D341Med (cell line): ENCODE measurements at regions not wholly inside any gene's neighbourhood (a gene's known extent, or its start where the extent isn't known, plus 50 kb on each side); places are given as distances from the start of the nearest gene placed in this dataset.

Experiments used
- DNase-seq: peaks from one replicate; pipeline ENCODE4 v3.0.0; 2012; ENCODE audit warnings: low spot score

DNA sequence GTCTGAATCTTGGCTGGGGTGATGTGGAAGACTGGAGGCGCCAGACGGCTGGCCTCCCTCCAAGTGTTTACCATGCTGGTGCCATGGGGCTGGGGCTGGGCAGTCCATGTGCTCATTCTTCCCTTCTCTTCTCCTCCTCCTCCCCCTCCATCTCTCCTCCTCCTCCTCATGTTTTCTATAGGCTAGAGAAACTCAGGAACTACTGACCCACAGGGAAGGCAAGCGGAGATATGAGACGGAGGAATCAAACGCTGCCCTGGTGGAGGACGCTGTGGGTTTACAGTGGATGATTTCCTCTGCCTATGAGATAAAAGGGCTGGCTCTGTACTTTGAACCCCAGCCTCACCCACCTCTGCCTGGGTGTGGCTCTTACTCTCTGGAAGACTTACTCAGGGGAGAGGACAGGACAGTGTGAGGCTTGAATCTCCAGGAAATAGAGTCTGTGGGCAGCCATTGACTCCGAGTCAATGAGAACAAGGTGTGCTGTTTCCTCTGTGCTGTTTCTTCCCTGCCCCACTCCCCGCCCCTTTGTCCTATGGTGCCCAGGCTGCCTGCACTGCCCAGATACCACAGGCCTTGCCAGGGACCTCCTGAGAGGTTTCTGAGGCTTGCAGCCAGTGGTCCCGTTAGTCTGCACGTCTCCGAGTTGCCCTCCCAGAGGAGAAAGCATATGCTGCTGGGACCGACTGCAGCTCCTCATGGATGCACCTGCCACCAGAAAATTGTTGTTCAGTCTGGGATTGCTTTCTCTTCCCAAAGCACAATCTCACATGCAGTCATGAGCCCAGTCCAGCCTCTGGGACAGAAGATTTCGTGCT is 132.6 kb upstream of the ARHGAP5 start:
- peak; percentile 74 for DNase-seq

DNA sequence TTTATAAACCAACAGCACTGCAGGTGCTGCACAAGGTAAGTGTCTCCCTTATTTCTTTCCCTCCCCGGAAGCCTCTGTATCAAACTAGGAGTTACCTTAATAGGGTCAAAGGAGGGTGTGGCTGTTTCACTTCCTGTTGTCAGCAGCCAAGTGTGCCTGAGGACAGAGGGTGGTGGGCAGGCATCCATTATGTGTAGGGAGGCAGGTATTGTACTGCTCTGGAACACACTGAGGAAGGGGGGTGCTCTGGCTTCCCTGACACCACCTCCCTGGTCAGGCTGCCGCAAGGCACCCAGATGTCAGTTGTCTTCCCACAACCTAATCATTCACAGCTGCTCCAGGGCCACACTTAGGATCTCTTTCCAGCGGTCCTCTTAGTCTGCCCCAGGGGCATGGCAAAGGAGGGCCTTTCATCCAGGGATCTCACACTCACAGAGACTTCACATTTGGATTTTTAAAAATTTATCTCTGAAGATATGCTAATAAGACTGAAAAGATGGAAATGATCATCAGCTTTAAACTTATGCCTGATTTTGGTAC is 132.0 kb upstream of the ARHGAP5 start:
- DNase-seq, result no peak

DNA sequence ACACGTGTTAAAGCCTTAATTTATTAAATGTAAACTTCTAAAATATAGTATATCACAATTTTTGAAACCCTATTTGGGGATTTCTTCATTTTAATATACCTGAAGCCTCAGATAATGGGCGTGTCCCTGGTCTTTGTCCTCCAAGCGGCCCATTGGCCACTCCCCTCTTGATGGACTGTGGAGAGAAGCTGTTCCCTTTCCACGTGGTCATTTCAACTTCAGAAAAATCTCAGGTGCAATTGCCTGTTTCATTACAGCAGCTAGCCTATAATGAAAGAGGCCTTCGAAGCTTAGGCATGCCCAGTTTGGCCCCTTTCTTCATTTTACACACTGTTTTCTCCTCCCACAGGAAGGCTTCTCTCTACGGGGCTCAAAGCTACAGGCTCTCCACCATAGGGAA is 131.4 kb upstream of the ARHGAP5 start:
- DNase-seq, result no peak

DNA sequence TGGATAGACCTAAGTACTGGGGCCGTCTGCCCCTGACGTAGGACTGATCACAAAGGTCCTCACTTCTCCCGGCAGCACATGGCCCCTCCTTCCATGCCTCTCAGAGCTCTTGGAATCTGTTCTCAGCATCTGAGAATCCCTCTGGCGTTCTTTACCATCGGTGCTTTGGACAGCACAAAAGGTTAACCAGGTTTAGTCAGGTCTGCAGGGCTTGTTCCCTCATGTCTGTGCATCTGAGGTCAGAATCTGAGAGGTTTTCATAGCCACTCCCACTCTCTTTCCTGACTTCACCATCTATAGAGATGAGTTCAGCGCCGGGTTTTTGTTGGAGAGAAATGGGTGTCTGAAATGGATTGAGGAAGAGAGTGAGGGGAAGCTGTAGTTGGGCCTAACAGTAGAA is 130.0 kb upstream of the ARHGAP5 start:
- no peak for DNase-seq

DNA sequence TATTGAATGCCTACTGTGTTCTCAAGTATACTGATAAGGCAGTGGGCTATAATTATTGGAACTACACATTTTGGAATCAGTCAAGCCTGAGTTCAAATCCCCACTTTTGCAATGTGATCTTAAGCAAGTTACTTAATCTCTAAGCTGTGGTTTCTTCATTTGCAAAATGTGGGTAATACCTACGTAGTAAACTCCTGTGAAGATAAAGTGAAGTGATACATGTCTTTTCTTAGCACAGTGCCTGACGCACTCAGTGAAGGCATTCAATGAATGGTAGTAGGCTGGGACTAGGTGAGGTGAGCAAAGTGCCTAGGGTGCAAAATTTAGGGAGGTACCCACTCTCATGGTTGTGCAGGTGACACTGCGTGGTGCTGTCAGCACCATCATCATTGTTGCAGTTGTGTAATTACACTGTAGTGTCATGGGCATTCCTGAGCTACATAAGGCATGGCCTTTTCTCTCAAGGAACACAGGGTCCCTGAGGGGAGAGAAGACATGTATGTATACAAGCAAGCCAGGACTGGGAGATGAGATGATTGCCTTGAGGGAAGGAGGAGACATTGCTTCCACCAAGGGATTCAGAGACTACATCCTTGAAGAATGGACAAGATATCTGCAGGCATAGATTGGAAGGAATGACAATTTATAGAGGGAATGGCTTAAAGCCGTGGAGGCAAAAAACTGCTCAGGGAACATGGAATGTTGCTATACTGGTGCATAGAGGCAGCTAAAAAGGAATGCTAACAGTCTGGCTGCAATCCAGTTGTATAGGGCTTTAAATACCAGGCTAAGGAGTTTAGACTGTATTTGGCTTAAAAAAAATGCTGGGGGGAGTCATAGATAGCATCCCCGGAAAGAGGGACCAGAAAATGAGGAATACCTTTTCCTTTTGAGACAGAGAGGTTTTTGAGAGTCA is 129.2 kb upstream of the ARHGAP5 start:
- no peak for DNase-seq

DNA sequence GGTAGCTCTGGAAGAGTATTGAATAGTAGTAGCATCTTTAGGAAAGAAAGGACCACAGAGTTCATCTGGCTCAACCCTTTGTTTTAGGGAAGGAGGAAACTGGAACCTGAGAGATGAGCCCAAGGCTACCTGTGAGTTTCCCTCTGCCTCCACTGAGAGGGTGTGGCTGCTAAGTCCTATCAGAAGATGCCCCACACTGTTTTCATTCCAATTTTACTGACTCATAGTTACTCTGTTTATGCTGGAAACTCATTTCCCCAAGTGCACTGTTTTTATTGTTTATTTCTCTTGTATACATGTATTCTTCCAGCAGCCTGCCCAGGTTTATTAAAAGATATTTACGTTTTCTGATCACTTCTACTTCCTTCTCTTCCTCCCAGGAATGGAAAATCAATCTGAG is 127.4 kb upstream of the ARHGAP5 start:
- DNase-seq, result no peak

DNA sequence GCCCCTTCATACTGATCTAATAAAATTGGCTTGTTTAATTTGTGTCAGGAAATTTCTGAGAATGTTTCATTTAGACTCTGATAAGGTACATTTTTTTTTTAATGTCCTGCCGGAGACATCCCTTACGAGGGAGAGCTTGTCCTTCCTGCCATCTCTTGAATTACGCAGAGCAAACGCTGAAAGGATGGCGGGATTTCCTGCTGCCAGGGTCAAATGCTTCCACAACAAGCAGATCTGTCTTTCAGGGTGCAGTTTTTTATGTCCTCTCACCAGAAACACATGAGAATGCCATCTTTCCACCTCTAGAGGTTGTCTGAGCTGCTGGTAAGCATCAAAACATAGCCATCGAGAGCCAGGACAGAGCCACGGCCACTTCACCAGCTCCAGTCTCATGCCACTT is 126.8 kb upstream of the ARHGAP5 start:
- DNase-seq, result no peak

DNA sequence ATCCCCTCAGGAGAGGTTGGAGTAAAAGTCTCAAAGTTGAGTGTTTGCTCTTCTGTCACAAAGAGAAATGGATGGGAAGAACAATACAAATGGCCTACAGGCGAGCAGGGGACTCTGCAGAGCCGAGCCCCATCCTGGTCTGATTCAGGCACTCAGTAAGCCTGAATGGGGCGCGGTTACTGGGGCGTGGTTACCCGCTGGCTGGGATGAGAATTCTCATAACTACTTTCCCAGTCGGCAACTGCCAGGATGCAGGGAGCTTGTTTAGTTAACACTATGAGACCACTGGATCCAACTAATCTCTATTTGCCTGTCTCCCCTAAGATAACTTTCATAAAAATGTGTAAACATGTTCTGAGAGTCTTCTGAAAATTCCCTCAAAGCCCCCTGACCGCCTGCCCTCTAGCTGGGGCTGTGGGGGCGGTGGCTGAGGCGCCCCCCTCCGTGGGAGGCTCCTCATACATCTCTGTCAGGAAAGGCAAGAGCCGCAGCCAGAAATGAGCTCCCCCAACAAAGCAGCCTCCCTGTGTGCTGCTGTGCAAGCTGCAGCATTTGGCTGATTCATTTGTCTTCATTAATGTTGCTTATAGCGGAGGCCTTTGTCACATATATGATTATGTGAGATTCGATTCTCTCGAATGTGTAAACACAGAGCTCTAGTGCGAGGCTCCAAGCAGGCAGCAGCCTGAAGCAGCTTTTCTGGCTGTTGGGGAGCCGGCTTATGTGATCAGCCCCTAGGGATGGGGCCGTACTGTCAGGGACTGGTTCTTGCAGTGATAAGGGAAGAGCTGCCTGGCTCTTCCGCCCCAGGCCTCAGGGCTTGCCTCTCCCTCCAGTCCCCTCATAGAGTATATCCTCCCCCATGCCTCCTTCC is 126.1 kb upstream of the ARHGAP5 start:
- peak; percentile 70 for DNase-seq

DNA sequence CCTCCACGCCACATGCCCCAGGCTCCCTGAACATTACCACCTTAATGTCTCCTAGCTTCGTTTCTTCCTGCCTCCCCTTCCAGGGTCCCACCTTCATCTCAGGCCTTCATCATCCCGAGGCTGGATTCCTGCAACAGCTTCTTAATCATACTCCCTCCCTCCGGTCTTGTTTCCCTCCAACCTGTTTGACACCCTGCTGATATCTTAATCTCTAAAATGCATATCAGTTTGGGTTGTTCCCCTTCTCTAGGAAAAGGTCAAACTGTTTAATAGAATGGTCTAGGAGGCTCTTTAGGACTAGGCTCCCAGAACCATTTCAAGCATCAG is 125.5 kb upstream of the ARHGAP5 start:
- no peak for DNase-seq

DNA sequence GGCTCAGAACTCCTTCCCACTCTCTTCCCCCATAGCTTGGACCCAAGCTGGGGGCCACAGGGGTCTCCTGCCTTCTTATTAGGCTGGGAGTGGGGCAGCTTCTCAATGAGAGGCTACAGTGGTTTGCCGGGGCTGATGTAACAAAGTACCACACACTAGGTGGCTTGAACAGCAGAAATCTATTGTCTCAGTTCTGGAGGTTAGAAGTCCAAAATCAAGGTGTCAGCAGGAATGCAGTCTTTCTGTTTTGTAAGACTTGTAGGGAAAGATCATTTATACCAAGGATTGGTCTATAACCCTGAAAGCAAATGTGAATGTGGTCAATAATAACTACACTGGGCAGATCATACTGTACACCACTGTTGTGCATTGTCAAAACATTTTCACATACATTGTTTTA is 124.5 kb upstream of the ARHGAP5 start:
- DNase-seq, result no peak

DNA sequence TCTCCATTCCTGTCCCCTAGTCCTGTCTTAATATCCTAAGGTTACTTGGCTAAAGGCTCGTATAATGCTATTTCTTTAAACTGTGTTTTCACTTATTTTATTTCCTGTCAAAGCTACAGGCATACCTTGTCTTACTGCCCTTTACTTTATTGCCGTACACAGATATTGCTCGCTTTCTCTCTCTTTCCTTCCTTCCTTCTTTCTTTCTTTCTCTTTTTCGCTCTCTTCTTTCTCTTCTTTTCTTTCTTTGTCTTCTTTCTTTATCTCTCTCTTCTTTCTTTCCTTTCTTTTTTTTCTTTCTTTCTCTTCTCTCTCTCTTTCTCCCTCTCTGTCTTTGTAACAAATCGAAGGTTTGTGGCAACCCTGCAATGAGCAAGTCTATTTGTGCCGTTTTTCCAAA is 123.9 kb upstream of the ARHGAP5 start:
- no peak for DNase-seq

DNA sequence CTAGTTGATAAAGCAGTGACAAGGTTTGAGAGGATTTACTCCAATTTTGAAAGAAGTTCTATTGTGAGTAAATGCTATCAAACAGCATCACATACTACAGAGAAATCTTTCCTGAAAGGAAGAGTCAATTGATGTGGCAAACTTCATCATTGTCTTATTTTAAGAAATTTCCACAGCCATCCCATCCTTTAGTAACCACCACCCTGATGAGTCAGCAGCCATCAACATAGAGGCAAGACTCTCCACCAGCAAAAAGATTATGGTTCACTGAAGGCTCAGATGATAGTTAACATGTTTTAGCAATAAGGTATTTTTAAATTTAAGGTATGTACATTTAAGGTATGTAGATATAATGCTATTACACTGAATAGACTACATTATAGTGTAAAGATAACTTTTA is 122.1 kb upstream of the ARHGAP5 start:
- no peak for DNase-seq

DNA sequence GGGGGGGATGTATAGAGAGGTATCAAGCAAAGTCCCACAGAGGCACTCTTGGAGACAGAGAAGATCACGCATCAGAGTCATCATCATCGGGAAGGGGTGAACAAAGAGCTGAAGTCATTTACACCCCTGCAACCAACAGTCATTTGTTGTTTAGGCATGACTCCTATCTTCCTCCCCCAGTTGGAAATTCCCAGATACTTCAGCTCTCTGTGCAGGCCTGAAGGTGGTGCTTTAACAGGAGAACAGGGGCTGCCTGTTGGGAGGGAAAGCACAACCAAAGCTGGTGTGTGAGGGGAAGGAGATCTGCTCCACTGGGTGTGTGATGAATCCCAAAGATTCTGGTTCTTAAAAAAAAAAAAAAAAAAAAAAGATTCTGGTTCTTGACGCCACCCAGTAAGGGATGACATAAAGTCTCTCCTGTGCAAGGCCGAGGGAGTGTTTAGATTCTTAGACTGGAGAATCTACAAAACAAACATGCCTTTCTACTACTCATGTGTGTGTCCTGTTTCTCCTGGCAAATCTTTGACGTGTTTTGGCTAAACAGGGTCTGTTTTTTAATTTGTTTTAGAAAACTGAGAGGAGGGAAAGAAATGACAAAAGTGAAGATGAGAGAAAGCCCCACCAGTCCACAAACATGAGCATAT is 121.0 kb upstream of the ARHGAP5 start:
- no peak for DNase-seq

DNA sequence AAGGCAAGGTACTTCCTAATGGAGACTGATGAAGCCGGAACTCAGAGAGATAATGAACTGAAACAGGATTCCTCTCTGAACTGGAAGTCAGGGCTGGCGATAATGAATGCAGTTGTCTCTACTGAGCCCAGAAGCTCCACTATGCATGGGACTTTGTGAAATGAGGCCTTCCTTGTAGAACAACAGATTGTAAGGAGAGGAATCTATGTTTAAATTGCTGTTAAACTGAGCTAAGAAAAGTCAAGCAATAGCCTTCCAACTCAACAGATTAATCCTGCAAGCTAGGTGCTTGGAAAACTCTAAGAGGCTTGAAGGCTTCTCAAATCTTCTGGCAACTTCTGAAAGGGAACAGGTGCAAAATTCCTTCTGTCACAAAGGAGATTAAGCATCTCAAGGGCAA is 119.5 kb upstream of the ARHGAP5 start:
- no peak for DNase-seq

DNA sequence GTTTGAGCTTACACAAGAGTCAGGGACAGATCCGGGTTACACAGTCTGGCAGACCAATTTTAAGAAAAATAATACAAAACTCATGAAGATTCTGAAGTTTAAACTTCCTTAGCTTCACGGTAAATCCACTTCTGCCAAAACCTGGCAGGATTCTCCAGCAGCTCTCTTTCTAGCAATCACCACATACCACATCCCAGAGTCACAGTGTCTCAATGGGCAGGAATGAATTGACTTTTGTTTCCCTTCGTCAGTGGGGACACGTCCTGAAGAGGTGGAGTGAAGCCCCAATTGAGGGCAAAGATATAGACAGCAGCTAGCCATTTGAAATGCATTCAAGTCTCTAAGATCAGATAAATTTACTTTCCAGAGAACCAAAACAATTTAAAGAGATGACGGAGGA is 117.1 kb upstream of the ARHGAP5 start:
- DNase-seq, result no peak

DNA sequence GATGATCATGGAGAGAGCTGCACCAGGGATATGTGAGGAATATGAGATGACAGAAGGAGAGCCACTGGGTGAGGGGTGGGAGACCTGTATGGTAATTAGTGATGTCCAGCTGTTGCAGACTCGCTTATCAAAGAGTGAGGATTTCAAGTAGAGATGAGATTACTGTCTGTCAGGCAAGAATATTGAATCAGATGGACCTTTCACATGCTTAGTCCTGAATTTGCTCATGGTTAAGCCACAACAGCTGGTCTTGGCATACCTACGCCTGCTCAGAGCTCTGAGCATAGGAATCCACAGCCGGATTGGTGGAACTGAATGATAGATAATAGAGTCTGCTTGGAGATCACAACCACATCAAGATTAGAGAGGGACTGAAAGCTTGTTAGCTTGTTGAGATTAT is 115.2 kb upstream of the ARHGAP5 start:
- peak; percentile 55 for DNase-seq

DNA sequence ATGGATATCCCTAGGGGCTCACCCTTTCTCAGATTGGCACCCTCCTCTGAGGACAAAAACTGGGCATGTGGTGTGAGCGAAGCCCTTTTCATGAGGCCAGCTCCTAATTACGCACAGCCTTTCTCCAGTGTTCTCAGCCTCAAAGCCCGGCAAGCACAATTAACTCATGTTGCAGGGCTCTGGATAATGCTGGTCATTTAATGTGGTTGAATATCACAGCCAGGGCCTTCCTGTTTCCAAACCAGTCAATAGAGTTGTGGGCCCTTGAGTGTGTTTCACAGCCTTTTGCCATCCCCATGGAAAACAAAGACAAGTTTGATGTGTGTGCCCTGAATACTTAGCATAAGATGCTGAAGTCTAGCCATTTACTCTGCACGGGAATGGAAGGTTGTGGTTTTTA is 114.2 kb upstream of the ARHGAP5 start:
- DNase-seq, result no peak

DNA sequence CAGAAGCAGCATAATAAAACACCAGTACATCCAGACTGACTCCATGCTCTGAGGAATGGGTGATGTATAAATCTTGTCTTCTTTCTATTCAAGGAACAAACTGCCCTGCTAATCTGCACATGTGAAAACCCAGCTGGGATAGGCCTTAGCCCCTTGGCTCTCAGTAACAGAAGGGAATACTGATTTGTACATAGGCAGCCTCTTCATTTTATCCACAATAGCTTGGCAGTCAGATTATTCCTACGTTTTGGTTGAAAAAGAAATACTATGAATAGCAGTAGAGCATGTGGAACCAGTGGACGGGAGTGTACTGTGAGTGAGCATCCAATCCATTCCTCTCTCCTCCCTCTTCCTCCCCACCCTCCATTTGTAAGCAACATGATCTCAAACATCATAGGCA is 113.5 kb upstream of the ARHGAP5 start:
- DNase-seq, result no peak

DNA sequence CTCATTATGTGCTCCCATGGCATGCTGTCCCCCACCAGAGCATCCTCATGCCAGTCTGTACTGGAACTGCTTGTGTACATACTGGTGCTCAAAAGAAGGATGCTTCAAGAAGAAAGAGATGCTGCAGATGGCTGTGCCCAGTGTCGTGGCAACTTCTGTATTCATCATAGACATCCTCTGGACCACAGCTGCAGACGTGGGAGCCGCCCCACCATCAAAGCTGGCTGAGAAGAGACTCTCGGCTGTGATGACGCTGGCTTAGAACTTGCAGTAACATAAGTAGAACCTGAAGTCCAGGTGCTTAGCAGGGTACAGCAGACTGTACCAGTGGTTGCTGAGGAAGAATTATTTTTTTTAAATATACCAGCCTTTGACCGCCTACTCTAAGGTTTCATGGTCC is 112.6 kb upstream of the ARHGAP5 start:
- DNase-seq, result no peak

DNA sequence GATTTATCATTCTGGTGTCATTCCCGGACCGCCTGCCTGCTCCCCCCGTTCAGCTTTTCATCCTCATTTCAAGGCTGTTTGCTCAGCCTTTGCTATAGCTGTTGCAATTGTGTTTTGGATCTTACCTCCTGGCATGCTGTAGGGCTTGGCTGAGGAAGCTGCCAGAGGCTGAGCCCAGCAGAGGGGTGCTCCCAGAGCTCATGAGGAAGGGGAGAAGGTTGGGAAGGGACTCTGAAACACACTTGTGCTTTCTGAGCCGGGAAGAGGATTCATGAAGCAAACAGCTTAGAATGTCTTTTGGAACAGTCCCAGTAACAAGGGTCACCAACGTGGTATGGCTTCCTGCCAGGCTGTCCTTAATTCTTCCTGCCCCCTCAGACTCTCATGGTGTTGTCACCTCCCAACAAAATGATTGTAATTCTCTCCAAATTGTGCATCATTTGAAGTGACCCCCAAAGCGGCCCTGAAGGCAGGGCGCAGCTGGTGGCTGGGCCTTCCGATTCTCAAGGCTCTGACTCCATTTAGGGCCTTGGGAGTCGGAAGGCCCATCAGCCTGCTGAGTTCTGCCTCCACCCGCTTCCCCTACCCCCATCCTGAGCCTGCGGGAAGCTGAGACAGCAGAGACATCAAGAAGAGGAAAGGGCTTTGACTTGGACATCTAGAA is 111.9 kb upstream of the ARHGAP5 start:
- DNase-seq, result no peak
